ENCODE measurements at regions not wholly inside any gene's neighbourhood (a gene's known extent, or its start where the extent isn't known, plus 50 kb on each side); places are given as distances from the start of the nearest gene placed in this dataset.
"Not testable (repeated sequence)": the region's sequence is repeated elsewhere in the genome, so short reads cannot be mapped to it uniquely, and the experiment has no call there.

- Mint-ChIP-seq H3K4me3 (no peak overlapping the region), H3K9me3 (peaks cover 5% of the 10 kb centered on the region), H3K4me1 (no peaks in the 10 kb centered on the region), H3K36me3 (no peaks in the 10 kb centered on the region), H3K27me3 (peaks cover 5% of the 10 kb centered on the region), H3K27ac (no peak overlapping the region)
- no peak for DNase-seq
- CTCF ChIA-PET = no interaction called here
These were observed 116.7 kb upstream of the HAPLN1 start for GRCh38 chr5:83837265-83837907.

- Mint-ChIP-seq H3K36me3 (no peaks in the 10 kb centered on the region), H3K9me3 (no peaks in the 10 kb centered on the region), H3K4me3 (no peak overlapping the region), H3K27ac (no peak overlapping the region), H3K4me1 (no peaks in the 10 kb centered on the region), H3K27me3 (peaks cover 5% of the 10 kb centered on the region)
- CTCF ChIA-PET = no interaction called here
- no peak for DNase-seq
These were observed 113.7 kb upstream of the HAPLN1 start for GRCh38 chr5:83834306-83834705.

DNA sequence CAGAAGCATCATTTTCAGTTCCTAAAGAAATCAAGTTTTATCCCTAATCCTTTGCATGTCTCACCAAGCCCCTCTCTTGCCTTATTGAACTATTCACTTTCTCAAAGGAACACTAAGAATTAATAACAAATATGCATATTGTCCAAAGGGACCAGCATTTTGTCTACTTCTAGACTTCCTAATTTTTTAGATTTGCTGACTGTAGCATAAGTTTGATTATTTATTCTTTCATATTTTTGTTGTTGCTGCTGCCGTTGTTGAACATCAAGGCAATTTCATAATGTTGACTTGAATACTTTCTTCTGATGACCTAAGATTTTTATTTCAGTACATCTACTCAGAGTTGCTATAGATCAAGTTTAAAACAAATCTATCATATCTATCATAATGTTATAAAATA lies 111.2 kb upstream of the HAPLN1 start:
- Mint-ChIP-seq H3K36me3 (no peaks in the 10 kb centered on the region), H3K27me3 (no peaks in the 10 kb centered on the region), H3K27ac (no peak overlapping the region), H3K4me1 (no peaks in the 10 kb centered on the region), H3K4me3 (no peak overlapping the region), H3K9me3 (no peaks in the 10 kb centered on the region)
- DNase-seq = no peak
- CTCF ChIA-PET = no interaction called here

DNA sequence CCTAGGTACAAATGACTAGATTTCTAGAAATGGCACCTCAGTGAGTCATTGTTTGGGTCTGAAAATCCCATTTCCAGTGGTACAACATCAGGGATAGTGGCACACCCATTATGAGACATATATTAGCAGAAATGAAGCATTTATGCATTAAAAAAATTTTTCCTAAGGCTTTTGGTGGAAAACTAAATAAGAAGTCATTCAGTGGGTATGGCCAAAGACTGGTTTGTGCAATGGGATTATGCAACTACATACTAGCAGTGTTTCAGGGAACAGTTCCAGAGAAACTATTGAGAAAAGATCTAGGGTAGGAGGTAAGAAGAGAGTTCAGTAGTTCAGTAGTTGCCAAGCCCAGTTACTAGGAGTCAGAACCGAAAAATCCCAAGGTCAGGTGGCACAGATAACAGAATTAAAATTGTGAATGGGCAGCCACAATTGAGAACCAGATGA lies 106.5 kb upstream of the HAPLN1 start:
- H3K27me3 Mint-ChIP-seq = no peaks in the 10 kb centered on the region
- no peaks in the 10 kb centered on the region for H3K4me1 Mint-ChIP-seq
- no peak for DNase-seq
- no peak overlapping the region for H3K4me3 Mint-ChIP-seq
- H3K36me3 Mint-ChIP-seq = no peaks in the 10 kb centered on the region
- H3K27ac Mint-ChIP-seq = no peak overlapping the region
- H3K9me3 Mint-ChIP-seq = no peaks in the 10 kb centered on the region
- CTCF ChIA-PET = no interaction called here

GRCh38 chr5:83817591-83817990 lies 96.9 kb upstream of the HAPLN1 start:
- CTCF ChIA-PET = no interaction called here
- Mint-ChIP-seq H3K36me3 (no peaks in the 10 kb centered on the region), H3K4me1 (no peaks in the 10 kb centered on the region), H3K27ac (no peak overlapping the region), H3K27me3 (no peaks in the 10 kb centered on the region), H3K4me3 (no peak overlapping the region), H3K9me3 (no peaks in the 10 kb centered on the region)
- no peak for DNase-seq

GRCh38 chr5:83815661-83816060 lies 95.0 kb upstream of the HAPLN1 start:
- CTCF ChIA-PET = no interaction called here

GRCh38 chr5:83810511-83810910 lies 89.9 kb upstream of the HAPLN1 start:
- no peak overlapping the region for H3K4me3 Mint-ChIP-seq
- H3K27ac Mint-ChIP-seq = no peak overlapping the region
- H3K9me3 Mint-ChIP-seq = peaks cover 3% of the 10 kb centered on the region
- no peaks in the 10 kb centered on the region for H3K4me1 Mint-ChIP-seq
- H3K36me3 Mint-ChIP-seq = no peaks in the 10 kb centered on the region
- CTCF ChIA-PET = no interaction called here
- DNase-seq = no peak
- no peaks in the 10 kb centered on the region for H3K27me3 Mint-ChIP-seq

More at GRCh38 chr5:83815661-83816060, 95.0 kb upstream of the HAPLN1 start:
- H3K4me3 Mint-ChIP-seq = no peak overlapping the region
- no peaks in the 10 kb centered on the region for H3K27me3 Mint-ChIP-seq
- H3K4me1 Mint-ChIP-seq = no peaks in the 10 kb centered on the region
- H3K36me3 Mint-ChIP-seq = no peaks in the 10 kb centered on the region
- DNase-seq = no peak
- no peak overlapping the region for H3K27ac Mint-ChIP-seq
- H3K9me3 Mint-ChIP-seq = peaks cover 3% of the 10 kb centered on the region

DNA sequence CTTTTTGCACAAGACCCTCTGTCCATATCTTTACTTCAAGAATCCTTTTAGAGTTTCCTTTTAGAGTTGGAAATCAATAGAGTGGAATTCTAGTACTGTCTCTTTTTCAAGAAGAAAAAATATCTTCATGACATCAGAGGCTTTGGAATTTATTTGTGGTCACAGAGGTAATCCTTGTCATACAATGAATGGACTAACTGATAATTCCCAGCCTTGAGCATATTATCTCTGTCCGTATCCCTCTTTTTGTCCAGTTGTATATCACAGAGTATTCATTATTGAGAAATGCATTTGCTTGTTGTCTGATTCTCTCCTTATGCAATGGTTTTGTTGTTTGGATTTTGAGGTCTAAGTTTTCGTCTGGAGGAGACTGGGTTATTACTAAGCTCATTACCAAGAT lies 82.0 kb upstream of the HAPLN1 start:
- Mint-ChIP-seq H3K9me3 (no peaks in the 10 kb centered on the region), H3K4me3 (no peak overlapping the region), H3K36me3 (no peaks in the 10 kb centered on the region), H3K27me3 (no peaks in the 10 kb centered on the region), H3K4me1 (no peaks in the 10 kb centered on the region), H3K27ac (no peak overlapping the region)
- CTCF ChIA-PET = no interaction called here
- no peak for DNase-seq

DNA sequence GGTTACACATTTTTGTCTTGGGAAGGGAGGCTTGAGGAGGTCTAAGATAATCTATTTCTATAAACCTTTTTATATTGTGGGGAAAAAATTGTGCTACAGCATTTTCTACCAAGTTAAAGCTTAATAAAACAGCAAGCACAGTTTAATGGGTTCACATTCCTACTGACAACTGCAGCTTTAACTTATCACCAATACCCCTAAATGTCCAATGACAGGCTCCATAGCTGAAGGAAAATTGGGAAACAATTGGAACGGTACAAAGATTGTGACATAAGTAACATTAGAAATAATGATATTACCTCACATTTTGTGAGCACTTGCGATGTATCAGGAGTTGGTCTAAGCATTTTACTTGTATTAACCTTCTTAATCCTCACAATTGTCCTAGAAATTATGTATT lies 79.5 kb upstream of the HAPLN1 start:
- no peaks in the 10 kb centered on the region for H3K27me3 Mint-ChIP-seq
- CTCF ChIA-PET = no interaction called here
- H3K9me3 Mint-ChIP-seq = no peaks in the 10 kb centered on the region
- no peaks in the 10 kb centered on the region for H3K36me3 Mint-ChIP-seq
- H3K27ac Mint-ChIP-seq = no peak overlapping the region
- DNase-seq = no peak
- no peaks in the 10 kb centered on the region for H3K4me1 Mint-ChIP-seq
- no peak overlapping the region for H3K4me3 Mint-ChIP-seq

GRCh38 chr5:83799020-83799419 lies 78.4 kb upstream of the HAPLN1 start:
- H3K36me3 Mint-ChIP-seq, H3K9me3 Mint-ChIP-seq, DNase-seq, H3K4me1 Mint-ChIP-seq, H3K4me3 Mint-ChIP-seq, CTCF ChIA-PET, H3K27me3 Mint-ChIP-seq, H3K27ac Mint-ChIP-seq: not testable (repeated sequence)

GRCh38 chr5:83789371-83789770 lies 68.7 kb upstream of the HAPLN1 start:
- CTCF ChIA-PET = no interaction called here

GRCh38 chr5:83787631-83788030 lies 67.0 kb upstream of the HAPLN1 start:
- H3K4me3 Mint-ChIP-seq = no peak overlapping the region
- H3K27me3 Mint-ChIP-seq = no peaks in the 10 kb centered on the region
- H3K27ac Mint-ChIP-seq = no peak overlapping the region
- no peaks in the 10 kb centered on the region for H3K36me3 Mint-ChIP-seq
- DNase-seq = no peak
- H3K9me3 Mint-ChIP-seq = no peaks in the 10 kb centered on the region
- no peaks in the 10 kb centered on the region for H3K4me1 Mint-ChIP-seq
- CTCF ChIA-PET = no interaction called here

More at GRCh38 chr5:83789371-83789770, 68.7 kb upstream of the HAPLN1 start:
- Mint-ChIP-seq H3K9me3 (no peaks in the 10 kb centered on the region), H3K27ac (no peak overlapping the region), H3K27me3 (no peaks in the 10 kb centered on the region), H3K36me3 (no peaks in the 10 kb centered on the region), H3K4me3 (no peak overlapping the region), H3K4me1 (no peaks in the 10 kb centered on the region)
- DNase-seq = no peak

DNA sequence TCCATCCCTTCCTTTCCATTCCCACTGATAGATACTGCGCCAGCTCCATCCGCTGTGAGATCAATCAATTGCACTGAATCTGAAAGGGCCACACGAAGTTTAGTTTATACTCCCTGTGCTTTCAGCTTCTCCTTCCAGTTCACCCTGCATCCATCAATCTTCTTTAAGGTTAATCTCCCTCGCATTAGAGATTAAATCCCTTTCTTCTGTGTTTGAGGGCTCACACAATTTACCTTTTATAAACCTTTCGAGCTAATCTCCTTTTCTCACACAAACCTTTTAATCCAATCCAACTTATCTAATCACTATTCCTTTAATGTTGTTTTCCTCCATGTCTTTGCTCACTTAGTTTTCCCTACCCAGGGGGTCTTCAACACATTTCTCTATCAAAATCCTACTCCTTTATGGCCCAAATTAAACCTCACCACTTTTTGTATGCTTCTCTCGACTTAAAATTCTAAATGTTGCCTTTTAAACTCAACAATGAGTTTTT lies 64.6 kb upstream of the HAPLN1 start:
- DNase-seq = no peak
- CTCF ChIA-PET = no interaction called here

DNA sequence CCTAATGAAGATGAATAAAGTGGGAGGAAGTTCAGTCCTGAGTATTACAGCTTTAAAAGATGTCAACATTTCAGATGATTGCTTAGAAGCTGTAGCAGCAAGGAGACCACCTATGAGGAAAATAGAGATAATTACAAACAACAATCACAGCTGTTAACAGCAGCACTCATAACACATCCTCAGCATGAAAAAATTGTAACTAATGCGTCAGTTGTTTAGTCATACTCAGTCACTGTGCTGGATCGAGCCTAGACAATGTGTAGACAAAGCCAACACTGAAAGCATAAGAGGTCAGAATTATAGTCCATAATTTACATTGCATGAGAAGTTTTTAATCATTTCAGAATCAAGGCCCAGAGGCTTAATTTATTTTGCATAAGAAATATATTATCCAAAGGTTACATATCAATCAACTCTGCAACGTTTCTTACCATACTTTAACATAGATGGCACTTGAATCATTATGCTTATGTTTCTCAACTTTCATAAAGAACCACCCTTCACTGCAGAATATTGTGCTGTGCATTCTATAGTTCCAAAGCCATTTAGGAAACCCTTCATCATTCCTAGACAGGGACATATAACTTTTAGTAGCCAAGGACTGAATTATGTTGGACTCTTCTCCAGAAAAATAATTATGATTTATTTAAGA lies 60.2 kb upstream of the HAPLN1 start:
- CTCF ChIA-PET = no interaction called here
- H3K9me3 Mint-ChIP-seq = no peaks in the 10 kb centered on the region
- no peak overlapping the region for H3K27ac Mint-ChIP-seq
- no peak overlapping the region for H3K4me3 Mint-ChIP-seq
- H3K4me1 Mint-ChIP-seq = no peaks in the 10 kb centered on the region
- H3K36me3 Mint-ChIP-seq = no peaks in the 10 kb centered on the region
- no peaks in the 10 kb centered on the region for H3K27me3 Mint-ChIP-seq
- no peak for DNase-seq

More for the DNA sequence above, 64.6 kb upstream of the HAPLN1 start:
- H3K4me3 Mint-ChIP-seq = no peak overlapping the region
- no peaks in the 10 kb centered on the region for H3K4me1 Mint-ChIP-seq
- no peak overlapping the region for H3K27ac Mint-ChIP-seq
- H3K27me3 Mint-ChIP-seq = no peaks in the 10 kb centered on the region
- no peaks in the 10 kb centered on the region for H3K36me3 Mint-ChIP-seq
- no peaks in the 10 kb centered on the region for H3K9me3 Mint-ChIP-seq

DNA sequence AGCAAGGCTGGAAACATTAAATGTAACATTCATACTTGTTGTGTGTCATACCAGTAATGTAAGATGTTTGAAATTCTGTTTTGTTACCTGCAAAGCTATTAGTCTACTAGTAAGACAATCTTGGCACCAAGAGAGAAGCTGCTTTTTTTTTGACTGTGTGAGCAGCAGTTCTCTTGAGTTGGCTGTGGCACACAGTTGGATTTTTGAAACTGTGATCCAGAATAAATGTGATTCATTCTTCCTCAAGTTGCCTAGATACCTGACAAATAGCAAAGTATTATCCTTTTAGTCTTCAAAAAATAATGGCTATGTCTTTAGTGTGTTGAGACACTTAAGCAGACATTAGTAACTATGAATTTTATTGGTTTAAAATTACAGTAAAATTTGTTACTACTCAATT lies 57.2 kb upstream of the HAPLN1 start:
- H3K36me3 Mint-ChIP-seq = no peaks in the 10 kb centered on the region
- no peaks in the 10 kb centered on the region for H3K9me3 Mint-ChIP-seq
- no peak for DNase-seq
- no peaks in the 10 kb centered on the region for H3K27me3 Mint-ChIP-seq
- CTCF ChIA-PET = no interaction called here
- H3K4me1 Mint-ChIP-seq = no peaks in the 10 kb centered on the region
- H3K27ac Mint-ChIP-seq = no peak overlapping the region
- no peak overlapping the region for H3K4me3 Mint-ChIP-seq
